ENCODE measurements at regions not wholly inside any gene's neighbourhood (a gene's known extent, or its start where the extent isn't known, plus 50 kb on each side); places are given as distances from the start of the nearest gene placed in this dataset.

- no peak for TF ChIP-seq CTCF (IDR thresholded peaks at IDR 0.05)
- no peak for TF ChIP-seq POLR2A (IDR thresholded peaks at IDR 0.05)
Measured at GRCh38 chr13:26133851-26134250, 82.0 kb upstream of the SHISA2 start.

Measured in right lobe of liver (tissue), 4 donors.